GM06990 (cell line): ENCODE measurements at regions not wholly inside any gene's neighbourhood (a gene's known extent, or its start where the extent isn't known, plus 50 kb on each side); places are given as distances from the start of the nearest gene placed in this dataset.

Experiments used
- DNase-seq: peaks from one replicate; pipeline ENCODE4 v3.0.0-alpha.2; 2011; ENCODE audit not compliant: insufficient read length; ENCODE audit errors: extremely low read depth
- H3K27me3 ChIP-seq: replicated peaks from 2 replicates; pipeline ENCODE4 v1.6.0; 2011; ENCODE audit warnings: low read length; ENCODE audit not compliant: control insufficient read depth, insufficient read depth
- H3K36me3 ChIP-seq: 2 replicates; pipeline ENCODE4 v1.5.1; 2011; ENCODE audit warnings: low read length; ENCODE audit not compliant: control insufficient read depth, insufficient read depth
- H3K4me3 ChIP-seq: replicated peaks from 2 replicates; pipeline ENCODE4 v1.5.1; 2011; ENCODE audit warnings: low read depth, mild to moderate bottlenecking, control low read depth, low read length
- CTCF ChIP-seq: IDR thresholded peaks from 2 replicates; pipeline ENCODE4 v1.5.1; 2011; ENCODE audit warnings: low read length, control low read depth, mild to moderate bottlenecking, inconsistent platforms; ENCODE audit not compliant: insufficient read depth, poor library complexity, severe bottlenecking

- Histone ChIP-seq H3K27me3 (no peaks in the 10 kb centered on the region), H3K4me3 (no peak overlapping the region), H3K36me3 (no peaks in the 10 kb centered on the region)
- no peak for TF ChIP-seq CTCF
- no peak for DNase-seq
Observed at GRCh38 chr4:10973686-10974085, 289.1 kb upstream of the CLNK start.

- TF ChIP-seq CTCF: no peak
- Histone ChIP-seq H3K4me3 (no peak overlapping the region), H3K36me3 (no peaks in the 10 kb centered on the region), H3K27me3 (no peaks in the 10 kb centered on the region)
- no peak for DNase-seq
Observed at GRCh38 chr4:10971800-10972401, 287.3 kb upstream of the CLNK start.

GRCh38 chr4:10965196-10965595 lies 280.6 kb upstream of the CLNK start:
- Histone ChIP-seq H3K4me3 (no peak overlapping the region), H3K36me3 (no peaks in the 10 kb centered on the region), H3K27me3 (no peaks in the 10 kb centered on the region)
- TF ChIP-seq CTCF: no peak
- no peak for DNase-seq

- no peak for TF ChIP-seq CTCF
- DNase-seq: no peak
- Histone ChIP-seq H3K4me3 (no peak overlapping the region), H3K36me3 (no peaks in the 10 kb centered on the region), H3K27me3 (no peaks in the 10 kb centered on the region)
Observed at GRCh38 chr4:10963958-10964703, 279.6 kb upstream of the CLNK start.

- no peak for TF ChIP-seq CTCF
Observed at GRCh38 chr4:10963241-10963640, 278.7 kb upstream of the CLNK start.

More at GRCh38 chr4:10963241-10963640, 278.7 kb upstream of the CLNK start:
- no peaks in the 10 kb centered on the region for H3K36me3 ChIP-seq
- H3K27me3 ChIP-seq: no peaks in the 10 kb centered on the region
- no peak overlapping the region for H3K4me3 ChIP-seq
- no peak for DNase-seq
